ENCODE measurements at regions not wholly inside any gene's neighbourhood (a gene's known extent, or its start where the extent isn't known, plus 50 kb on each side); places are given as distances from the start of the nearest gene placed in this dataset.

DNA sequence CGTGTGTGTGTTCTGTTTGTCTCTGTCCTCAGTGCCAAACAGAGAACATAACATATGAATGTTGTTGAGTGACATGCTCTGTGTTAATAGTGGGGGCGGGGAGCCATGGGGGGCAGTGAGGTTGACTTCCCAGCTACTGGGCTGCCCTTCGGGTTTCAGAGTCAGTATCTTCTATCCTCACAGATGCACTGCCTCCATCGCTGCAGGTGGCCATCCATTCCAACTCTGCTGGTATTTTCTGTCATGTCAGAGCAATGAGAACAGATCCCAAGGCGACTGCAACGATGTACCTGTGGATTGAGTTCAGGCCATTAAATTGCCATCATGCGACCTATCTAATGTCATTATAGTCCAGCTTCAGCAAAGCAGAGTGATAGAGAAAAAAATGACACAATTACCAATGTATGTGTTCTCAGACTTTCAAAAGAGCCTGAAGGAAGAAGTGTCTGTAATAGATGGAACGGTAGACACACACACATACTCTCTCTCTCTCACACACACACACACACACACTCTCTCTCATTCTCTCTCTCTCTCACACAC is 418.5 kb downstream of the RWDD3 start:
- TF ChIP-seq, protein P1, sequence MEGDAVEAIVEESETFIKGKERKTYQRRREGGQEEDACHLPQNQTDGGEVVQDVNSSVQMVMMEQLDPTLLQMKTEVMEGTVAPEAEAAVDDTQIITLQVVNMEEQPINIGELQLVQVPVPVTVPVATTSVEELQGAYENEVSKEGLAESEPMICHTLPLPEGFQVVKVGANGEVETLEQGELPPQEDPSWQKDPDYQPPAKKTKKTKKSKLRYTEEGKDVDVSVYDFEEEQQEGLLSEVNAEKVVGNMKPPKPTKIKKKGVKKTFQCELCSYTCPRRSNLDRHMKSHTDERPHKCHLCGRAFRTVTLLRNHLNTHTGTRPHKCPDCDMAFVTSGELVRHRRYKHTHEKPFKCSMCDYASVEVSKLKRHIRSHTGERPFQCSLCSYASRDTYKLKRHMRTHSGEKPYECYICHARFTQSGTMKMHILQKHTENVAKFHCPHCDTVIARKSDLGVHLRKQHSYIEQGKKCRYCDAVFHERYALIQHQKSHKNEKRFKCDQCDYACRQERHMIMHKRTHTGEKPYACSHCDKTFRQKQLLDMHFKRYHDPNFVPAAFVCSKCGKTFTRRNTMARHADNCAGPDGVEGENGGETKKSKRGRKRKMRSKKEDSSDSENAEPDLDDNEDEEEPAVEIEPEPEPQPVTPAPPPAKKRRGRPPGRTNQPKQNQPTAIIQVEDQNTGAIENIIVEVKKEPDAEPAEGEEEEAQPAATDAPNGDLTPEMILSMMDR (IDR thresholded peaks at IDR 0.05) = no peak
- CTCF ChIA-PET = no interaction called here
- no peak overlapping the region for H3K27ac Mint-ChIP-seq
- no peaks in the 10 kb centered on the region for H3K4me1 Mint-ChIP-seq (ENCODE audit: low read depth)
- POLR2A ChIA-PET = no interaction called here
- H3K36me3 Mint-ChIP-seq (ENCODE audit: low read depth) = no peaks in the 10 kb centered on the region
- ATAC-seq (no peak), DNase-seq (no peak)
- H3K9me3 Mint-ChIP-seq = no peaks in the 10 kb centered on the region
- no peak overlapping the region for H3K4me3 Mint-ChIP-seq
- no peaks in the 10 kb centered on the region for H3K27me3 Mint-ChIP-seq
- intact Hi-C loops (cut with micrococcal nuclease) = no loop called here

DNA sequence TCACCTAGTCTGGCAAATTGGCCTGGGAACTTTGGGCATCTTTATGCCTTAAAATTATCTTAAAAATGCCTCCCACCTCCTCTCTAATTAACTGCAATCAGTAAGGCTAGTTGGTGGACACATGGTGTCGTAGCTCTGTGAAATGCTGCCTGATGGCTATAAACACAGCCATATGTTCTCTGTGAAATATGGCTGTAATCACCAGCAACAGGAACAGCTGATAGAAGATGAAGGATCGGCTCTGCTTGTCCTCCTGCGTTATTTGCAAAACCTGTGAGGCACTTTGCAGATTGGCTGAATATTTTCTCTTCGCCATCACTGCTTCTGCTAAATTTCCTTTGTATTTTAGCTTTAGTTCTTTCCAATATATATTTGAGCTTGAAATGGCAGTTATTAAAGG is 419.6 kb downstream of the RWDD3 start:
- TF ChIP-seq, protein P1 (IDR thresholded peaks at IDR 0.05) = no peak
- H3K27ac Mint-ChIP-seq = no peak overlapping the region
- ATAC-seq = no peak
- H3K4me3 Mint-ChIP-seq = no peak overlapping the region
- intact Hi-C loops (cut with micrococcal nuclease) = no loop called here
- POLR2A ChIA-PET = no interaction called here
- no peak for DNase-seq
- H3K36me3 Mint-ChIP-seq (ENCODE audit: low read depth) = no peaks in the 10 kb centered on the region
- no peaks in the 10 kb centered on the region for H3K4me1 Mint-ChIP-seq (ENCODE audit: low read depth)
- H3K9me3 Mint-ChIP-seq = peaks cover under 1% of the 10 kb centered on the region
- CTCF ChIA-PET = no interaction called here
- H3K27me3 Mint-ChIP-seq = no peaks in the 10 kb centered on the region

DNA sequence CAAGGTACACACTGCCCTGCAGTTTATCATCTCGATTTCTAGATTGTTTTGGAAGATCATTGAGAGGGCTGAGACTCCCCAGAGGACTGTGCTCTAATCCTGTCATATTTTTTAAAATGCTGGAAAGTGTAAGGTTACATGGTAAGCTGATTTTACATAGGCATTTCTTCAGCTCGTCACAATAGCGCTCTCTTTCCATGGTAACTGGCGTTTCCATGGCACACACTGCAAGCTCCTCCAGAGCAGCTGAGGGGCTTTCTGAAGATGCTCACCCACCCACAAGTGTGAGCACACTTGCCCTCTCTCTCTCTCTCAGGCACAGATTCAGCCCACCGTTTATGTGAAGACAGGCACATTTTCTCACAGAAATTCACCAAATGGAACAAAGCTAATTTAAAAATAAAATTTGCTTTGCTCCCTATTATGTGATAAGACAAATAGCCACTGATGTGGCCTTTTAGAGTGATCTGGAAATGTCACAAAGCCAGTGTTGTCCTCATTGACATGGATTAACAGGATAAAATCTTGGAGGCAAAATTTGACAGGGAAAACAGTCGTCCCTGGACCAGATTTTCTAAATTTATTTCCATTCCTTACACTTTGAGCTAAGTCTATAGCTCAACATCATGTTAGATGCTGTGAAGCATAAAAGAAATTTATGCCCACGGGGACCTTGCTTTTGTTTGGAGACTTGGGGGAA is 421.5 kb downstream of the RWDD3 start:
- DNase-seq = no peak
- Mint-ChIP-seq H3K4me3 (no peak overlapping the region), H3K36me3 (ENCODE audit: low read depth) (no peaks in the 10 kb centered on the region), H3K4me1 (ENCODE audit: low read depth) (no peaks in the 10 kb centered on the region), H3K27me3 (no peaks in the 10 kb centered on the region), H3K9me3 (peaks cover 6% of the 10 kb centered on the region), H3K27ac (no peak overlapping the region)
- ChIA-PET POLR2A (no interaction called here), CTCF (no interaction called here)
- no peak for ATAC-seq
- intact Hi-C loops (cut with micrococcal nuclease) = no loop called here
- TF ChIP-seq, protein P1 (IDR thresholded peaks at IDR 0.05) = no peak

DNA sequence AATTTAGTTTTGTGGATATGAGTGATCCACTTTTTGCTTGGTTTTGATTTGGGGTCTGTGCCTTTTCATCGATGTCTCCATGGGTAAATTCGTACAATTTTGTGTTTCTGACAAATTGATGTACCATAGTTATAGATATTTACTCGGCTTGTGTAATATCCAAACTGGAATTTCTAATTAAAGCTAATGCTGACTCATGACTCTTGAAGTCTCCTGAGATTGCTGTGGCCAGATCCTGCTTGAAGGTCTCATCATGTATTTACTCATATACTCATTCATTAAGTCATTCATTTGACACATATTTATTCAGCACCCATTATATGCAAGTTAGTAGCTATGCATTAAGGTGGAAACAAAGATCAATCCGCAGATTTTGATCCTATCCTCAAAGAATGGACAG is 423.2 kb downstream of the RWDD3 start:
- H3K9me3 Mint-ChIP-seq = peaks cover 6% of the 10 kb centered on the region
- H3K4me1 Mint-ChIP-seq (ENCODE audit: low read depth) = no peaks in the 10 kb centered on the region
- CTCF ChIA-PET = no interaction called here
- POLR2A ChIA-PET = no interaction called here
- H3K4me3 Mint-ChIP-seq = no peak overlapping the region
- ATAC-seq (no peak), DNase-seq (no peak)
- H3K27ac Mint-ChIP-seq = no peak overlapping the region
- H3K27me3 Mint-ChIP-seq = no peaks in the 10 kb centered on the region
- intact Hi-C loops (cut with micrococcal nuclease) = no loop called here
- no peaks in the 10 kb centered on the region for H3K36me3 Mint-ChIP-seq (ENCODE audit: low read depth)
- TF ChIP-seq, protein P1 (IDR thresholded peaks at IDR 0.05) = no peak

DNA sequence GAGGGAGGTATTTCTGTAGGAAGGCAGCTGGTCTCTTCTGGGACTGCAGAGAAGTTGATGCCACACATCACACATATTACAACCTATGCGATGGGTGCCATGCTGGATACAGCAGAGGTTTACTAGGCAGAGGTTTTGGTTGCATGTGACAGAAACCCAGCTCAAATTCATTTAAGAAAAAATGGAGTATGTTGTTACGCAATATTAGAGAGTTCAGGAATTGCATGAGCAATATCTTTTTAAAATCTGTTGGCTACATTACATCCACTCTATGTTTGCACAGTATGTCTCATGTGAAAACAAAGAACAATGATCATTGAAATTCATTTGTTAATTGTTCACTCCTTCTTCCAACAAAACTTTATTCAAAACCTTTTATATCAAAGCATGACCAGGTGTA is 425.2 kb downstream of the RWDD3 start:
- TF ChIP-seq, protein P1 (IDR thresholded peaks at IDR 0.05) = no peak
- Mint-ChIP-seq H3K27me3 (no peaks in the 10 kb centered on the region), H3K4me1 (ENCODE audit: low read depth) (no peaks in the 10 kb centered on the region), H3K4me3 (no peak overlapping the region), H3K36me3 (ENCODE audit: low read depth) (no peaks in the 10 kb centered on the region), H3K27ac (no peak overlapping the region), H3K9me3 (peaks cover 8% of the 10 kb centered on the region)
- intact Hi-C loops (cut with micrococcal nuclease) = no loop called here
- ChIA-PET POLR2A (no interaction called here), CTCF (no interaction called here)
- DNase-seq = no peak
- no peak for ATAC-seq

All from activated CD8-positive, alpha-beta T cell treated with anti-CD3 and anti-CD28 coated beads for 36 hours (primary cell).